ENCODE measurements at regions not wholly inside any gene's neighbourhood (a gene's known extent, or its start where the extent isn't known, plus 50 kb on each side); places are given as distances from the start of the nearest gene placed in this dataset.

- Histone ChIP-seq H3K36me3 (ENCODE audit: control insufficient read depth in 2 of 2, insufficient read depth in 2 of 2, low read length in 1 of 2) (no peaks in the 10 kb centered on the region), H3K9me3 (ENCODE audit: control insufficient read depth in 2 of 2, insufficient read depth in 1 of 2, low read length in 1 of 2) (no peaks in the 10 kb centered on the region), H3K27ac (ENCODE audit: low read depth in 1 of 2, low read length in 1 of 2) (no peak overlapping the region), H3K27me3 (ENCODE audit: control insufficient read depth in 2 of 2, insufficient read depth in 1 of 2, low read length in 1 of 2) (no peaks in the 10 kb centered on the region), H3K4me3 (ENCODE audit: low read length in 2 of 2) (no peak overlapping the region), H3K4me1 (ENCODE audit: control insufficient read depth in 2 of 2, insufficient read depth in 2 of 2, low read length in 2 of 2) (no peaks in the 10 kb centered on the region)
- 95% methylated on average over 4 of the region's 4 CpGs for WGBS
- no peak for DNase-seq (ENCODE audit: low read depth in 6 of 9, low spot score in 9 of 9)
These were observed 640.9 kb upstream of the MIR17HG start for GRCh38 chr13:90706631-90707030.

GRCh38 chr13:90708128-90708527, 639.4 kb upstream of the MIR17HG start:
- H3K9me3 ChIP-seq (ENCODE audit: control insufficient read depth in 2 of 2, insufficient read depth in 1 of 2, low read length in 1 of 2), result no peaks in the 10 kb centered on the region
- DNase-seq (ENCODE audit: low read depth in 6 of 9, low spot score in 9 of 9), result no peak
- 96% methylated on average over 1 of the region's 1 CpG for WGBS
- H3K36me3 ChIP-seq (ENCODE audit: control insufficient read depth in 2 of 2, insufficient read depth in 2 of 2, low read length in 1 of 2), result no peaks in the 10 kb centered on the region
- no peak overlapping the region for H3K4me3 ChIP-seq (ENCODE audit: low read length in 2 of 2)
- H3K4me1 ChIP-seq (ENCODE audit: control insufficient read depth in 2 of 2, insufficient read depth in 2 of 2, low read length in 2 of 2), result no peaks in the 10 kb centered on the region
- H3K27me3 ChIP-seq (ENCODE audit: control insufficient read depth in 2 of 2, insufficient read depth in 1 of 2, low read length in 1 of 2), result no peaks in the 10 kb centered on the region
- H3K27ac ChIP-seq (ENCODE audit: low read depth in 1 of 2, low read length in 1 of 2), result no peak overlapping the region

- no peak for DNase-seq (ENCODE audit: low read depth in 6 of 9, low spot score in 9 of 9)
- no peaks in the 10 kb centered on the region for H3K4me1 ChIP-seq (ENCODE audit: control insufficient read depth in 2 of 2, insufficient read depth in 2 of 2, low read length in 2 of 2)
- 96% methylated on average over 1 of the region's 1 CpG for WGBS
- H3K4me3 ChIP-seq (ENCODE audit: low read length in 2 of 2), result no peak overlapping the region
- H3K27me3 ChIP-seq (ENCODE audit: control insufficient read depth in 2 of 2, insufficient read depth in 1 of 2, low read length in 1 of 2), result no peaks in the 10 kb centered on the region
- H3K36me3 ChIP-seq (ENCODE audit: control insufficient read depth in 2 of 2, insufficient read depth in 2 of 2, low read length in 1 of 2), result no peaks in the 10 kb centered on the region
- no peaks in the 10 kb centered on the region for H3K9me3 ChIP-seq (ENCODE audit: control insufficient read depth in 2 of 2, insufficient read depth in 1 of 2, low read length in 1 of 2)
- H3K27ac ChIP-seq (ENCODE audit: low read depth in 1 of 2, low read length in 1 of 2), result no peak overlapping the region
These were observed 638.2 kb upstream of the MIR17HG start for GRCh38 chr13:90709319-90709718.

GRCh38 chr13:90710164-90710759, 637.2 kb upstream of the MIR17HG start:
- no peak for DNase-seq (ENCODE audit: low read depth in 6 of 9, low spot score in 9 of 9)
- H3K4me3 ChIP-seq (ENCODE audit: low read length in 2 of 2), result no peak overlapping the region
- H3K9me3 ChIP-seq (ENCODE audit: control insufficient read depth in 2 of 2, insufficient read depth in 1 of 2, low read length in 1 of 2), result no peaks in the 10 kb centered on the region
- H3K27ac ChIP-seq (ENCODE audit: low read depth in 1 of 2, low read length in 1 of 2), result no peak overlapping the region
- WGBS, result 94% methylated on average over 5 of the region's 5 CpGs
- H3K27me3 ChIP-seq (ENCODE audit: control insufficient read depth in 2 of 2, insufficient read depth in 1 of 2, low read length in 1 of 2), result no peaks in the 10 kb centered on the region
- H3K36me3 ChIP-seq (ENCODE audit: control insufficient read depth in 2 of 2, insufficient read depth in 2 of 2, low read length in 1 of 2), result no peaks in the 10 kb centered on the region
- no peaks in the 10 kb centered on the region for H3K4me1 ChIP-seq (ENCODE audit: control insufficient read depth in 2 of 2, insufficient read depth in 2 of 2, low read length in 2 of 2)

- H3K27ac ChIP-seq (ENCODE audit: low read depth in 1 of 2, low read length in 1 of 2), result no peak overlapping the region
- no peaks in the 10 kb centered on the region for H3K4me1 ChIP-seq (ENCODE audit: control insufficient read depth in 2 of 2, insufficient read depth in 2 of 2, low read length in 2 of 2)
- no peaks in the 10 kb centered on the region for H3K36me3 ChIP-seq (ENCODE audit: control insufficient read depth in 2 of 2, insufficient read depth in 2 of 2, low read length in 1 of 2)
- DNase-seq (ENCODE audit: low read depth in 6 of 9, low spot score in 9 of 9), result no peak
- H3K4me3 ChIP-seq (ENCODE audit: low read length in 2 of 2), result no peak overlapping the region
- no peaks in the 10 kb centered on the region for H3K9me3 ChIP-seq (ENCODE audit: control insufficient read depth in 2 of 2, insufficient read depth in 1 of 2, low read length in 1 of 2)
- no peaks in the 10 kb centered on the region for H3K27me3 ChIP-seq (ENCODE audit: control insufficient read depth in 2 of 2, insufficient read depth in 1 of 2, low read length in 1 of 2)
- WGBS, result 85% methylated on average over 4 of the region's 4 CpGs
These were observed 633.9 kb upstream of the MIR17HG start for GRCh38 chr13:90713441-90714133.

GRCh38 chr13:90715485-90715884, 632.0 kb upstream of the MIR17HG start:
- DNase-seq (ENCODE audit: low read depth in 6 of 9, low spot score in 9 of 9), result no peak
- H3K9me3 ChIP-seq (ENCODE audit: control insufficient read depth in 2 of 2, insufficient read depth in 1 of 2, low read length in 1 of 2), result no peaks in the 10 kb centered on the region
- no peaks in the 10 kb centered on the region for H3K4me1 ChIP-seq (ENCODE audit: control insufficient read depth in 2 of 2, insufficient read depth in 2 of 2, low read length in 2 of 2)
- no peak overlapping the region for H3K27ac ChIP-seq (ENCODE audit: low read depth in 1 of 2, low read length in 1 of 2)
- 92% methylated on average over 1 of the region's 1 CpG for WGBS
- no peaks in the 10 kb centered on the region for H3K27me3 ChIP-seq (ENCODE audit: control insufficient read depth in 2 of 2, insufficient read depth in 1 of 2, low read length in 1 of 2)
- H3K4me3 ChIP-seq (ENCODE audit: low read length in 2 of 2), result no peak overlapping the region
- H3K36me3 ChIP-seq (ENCODE audit: control insufficient read depth in 2 of 2, insufficient read depth in 2 of 2, low read length in 1 of 2), result no peaks in the 10 kb centered on the region

- no peak for DNase-seq (ENCODE audit: low read depth in 6 of 9, low spot score in 9 of 9)
These were observed 630.0 kb upstream of the MIR17HG start for GRCh38 chr13:90717451-90717936.

GRCh38 chr13:90719461-90719860, 628.0 kb upstream of the MIR17HG start:
- 98% methylated on average over 3 of the region's 3 CpGs for WGBS

More at GRCh38 chr13:90717451-90717936, 630.0 kb upstream of the MIR17HG start:
- Histone ChIP-seq H3K4me3 (ENCODE audit: low read length in 2 of 2) (no peak overlapping the region), H3K9me3 (ENCODE audit: control insufficient read depth in 2 of 2, insufficient read depth in 1 of 2, low read length in 1 of 2) (no peaks in the 10 kb centered on the region), H3K36me3 (ENCODE audit: control insufficient read depth in 2 of 2, insufficient read depth in 2 of 2, low read length in 1 of 2) (no peaks in the 10 kb centered on the region), H3K4me1 (ENCODE audit: control insufficient read depth in 2 of 2, insufficient read depth in 2 of 2, low read length in 2 of 2) (no peaks in the 10 kb centered on the region), H3K27ac (ENCODE audit: low read depth in 1 of 2, low read length in 1 of 2) (no peak overlapping the region), H3K27me3 (ENCODE audit: control insufficient read depth in 2 of 2, insufficient read depth in 1 of 2, low read length in 1 of 2) (no peaks in the 10 kb centered on the region)
- WGBS, result 85% methylated on average over 3 of the region's 3 CpGs

GRCh38 chr13:90721937-90722336, 625.5 kb upstream of the MIR17HG start:
- H3K4me3 ChIP-seq (ENCODE audit: low read length in 2 of 2), result no peak overlapping the region
- 61% methylated on average over 3 of the region's 3 CpGs for WGBS

More at GRCh38 chr13:90719461-90719860, 628.0 kb upstream of the MIR17HG start:
- Histone ChIP-seq H3K4me3 (ENCODE audit: low read length in 2 of 2) (no peak overlapping the region), H3K36me3 (ENCODE audit: control insufficient read depth in 2 of 2, insufficient read depth in 2 of 2, low read length in 1 of 2) (no peaks in the 10 kb centered on the region), H3K4me1 (ENCODE audit: control insufficient read depth in 2 of 2, insufficient read depth in 2 of 2, low read length in 2 of 2) (no peaks in the 10 kb centered on the region), H3K9me3 (ENCODE audit: control insufficient read depth in 2 of 2, insufficient read depth in 1 of 2, low read length in 1 of 2) (no peaks in the 10 kb centered on the region), H3K27ac (ENCODE audit: low read depth in 1 of 2, low read length in 1 of 2) (no peak overlapping the region), H3K27me3 (ENCODE audit: control insufficient read depth in 2 of 2, insufficient read depth in 1 of 2, low read length in 1 of 2) (no peaks in the 10 kb centered on the region)
- DNase-seq (ENCODE audit: low read depth in 6 of 9, low spot score in 9 of 9), result no peak

More at GRCh38 chr13:90721937-90722336, 625.5 kb upstream of the MIR17HG start:
- Histone ChIP-seq H3K4me1 (ENCODE audit: control insufficient read depth in 2 of 2, insufficient read depth in 2 of 2, low read length in 2 of 2) (no peaks in the 10 kb centered on the region), H3K27ac (ENCODE audit: low read depth in 1 of 2, low read length in 1 of 2) (no peak overlapping the region), H3K36me3 (ENCODE audit: control insufficient read depth in 2 of 2, insufficient read depth in 2 of 2, low read length in 1 of 2) (no peaks in the 10 kb centered on the region), H3K9me3 (ENCODE audit: control insufficient read depth in 2 of 2, insufficient read depth in 1 of 2, low read length in 1 of 2) (no peaks in the 10 kb centered on the region), H3K27me3 (ENCODE audit: control insufficient read depth in 2 of 2, insufficient read depth in 1 of 2, low read length in 1 of 2) (no peaks in the 10 kb centered on the region)
- DNase-seq (ENCODE audit: low read depth in 6 of 9, low spot score in 9 of 9), result no peak

Measured in thymus (tissue), 11 donors.